DND-41 (cell line): ENCODE measurements at regions not wholly inside any gene's neighbourhood (a gene's known extent, or its start where the extent isn't known, plus 50 kb on each side); places are given as distances from the start of the nearest gene placed in this dataset.

ENCODE experiments used
- ATAC-seq: fragments of 200-7000 bp; cut with Tn5 transposase; 3 replicates; pipeline ENCODE4 v1.9.1; 2021; ENCODE audit warnings: low read depth; ENCODE audit not compliant: insufficient read depth
- DNase-seq: peaks from one replicate; pipeline ENCODE4 v3.0.0-alpha.2; 2020
- H2AFZ ChIP-seq: 2 replicates; pipeline ENCODE4 v1.6.0; 2012; ENCODE audit warnings: low read depth, low read length
- H3K27ac ChIP-seq: 2 replicates; pipeline ENCODE4 v1.5.1; 2012; ENCODE audit warnings: low read length, inconsistent platforms
- H3K27me3 ChIP-seq: fragments of 200-600 bp; sonication (generic); 2 replicates; pipeline ENCODE4 v1.6.0; 2012; ENCODE audit warnings: low read length, mild to moderate bottlenecking, inconsistent platforms; ENCODE audit not compliant: insufficient read depth, poor library complexity
- H3K36me3 ChIP-seq: 2 replicates; pipeline ENCODE4 v1.5.1; 2012; ENCODE audit warnings: low read length, inconsistent platforms; ENCODE audit not compliant: insufficient read depth
- H3K4me1 ChIP-seq: 2 replicates; pipeline ENCODE4 v1.5.1; 2012; ENCODE audit warnings: mild to moderate bottlenecking, low read length; ENCODE audit not compliant: insufficient read depth
- H3K4me2 ChIP-seq: 2 replicates; pipeline ENCODE4 v1.6.0; 2012; ENCODE audit warnings: mild to moderate bottlenecking, moderate library complexity, low read length, inconsistent platforms; ENCODE audit not compliant: insufficient read depth
- H3K4me3 ChIP-seq, 2 experiments: fragments of 200-600 bp in 1 of 2; shearing (Covaris generic) in 1 of 2; 2 replicates each; pipeline ENCODE4 v1.5.1; 2012 to 2016; ENCODE audit warnings: inconsistent platforms in 2 of 2, low read length in 2 of 2, mild to moderate bottlenecking in 2 of 2, low read depth in 1 of 2, moderate library complexity in 1 of 2
- H3K79me2 ChIP-seq: 2 replicates; pipeline ENCODE4 v1.6.0; 2012; ENCODE audit warnings: low read length, inconsistent platforms; ENCODE audit not compliant: insufficient read depth
- H3K9ac ChIP-seq: 2 replicates; pipeline ENCODE4 v1.6.0; 2012; ENCODE audit warnings: low read depth, mild to moderate bottlenecking, inconsistent platforms, low read length, moderate library complexity
- H3K9me3 ChIP-seq: 2 replicates; pipeline ENCODE4 v1.5.1; 2012; ENCODE audit warnings: low read length, moderate library complexity, mild to moderate bottlenecking, inconsistent platforms; ENCODE audit not compliant: insufficient read depth, severe bottlenecking
- H4K20me1 ChIP-seq: 2 replicates; pipeline ENCODE4 v1.6.0; 2012; ENCODE audit warnings: low read length; ENCODE audit not compliant: insufficient read depth
- CTCF ChIP-seq: IDR thresholded peaks from 2 replicates; pipeline ENCODE4 v1.5.1; 2012; ENCODE audit warnings: borderline replicate concordance, low read length, moderate library complexity, mild to moderate bottlenecking; ENCODE audit not compliant: poor library complexity, severe bottlenecking; ENCODE audit errors: extremely low read depth
- EZH2 ChIP-seq: IDR thresholded peaks from 3 replicates; pipeline ENCODE4 v1.6.1; 2012; ENCODE audit warnings: borderline replicate concordance, low read depth, mild to moderate bottlenecking, moderate library complexity, low read length, inconsistent platforms; ENCODE audit not compliant: severe bottlenecking

- H3K4me1 ChIP-seq = no peaks in the 10 kb centered on the region
- H3K27ac ChIP-seq = no peak overlapping the region
- no peak overlapping the region for H3K9ac ChIP-seq
- ATAC-seq (no peak), DNase-seq (no peak)
- no peak for TF ChIP-seq EZH2
- no peak for TF ChIP-seq CTCF
- no peaks in the 10 kb centered on the region for H4K20me1 ChIP-seq
- no peaks in the 10 kb centered on the region for H3K79me2 ChIP-seq
- H3K4me2 ChIP-seq = no peak overlapping the region
- no peak overlapping the region for H3K4me3 ChIP-seq
- H3K36me3 ChIP-seq = no peaks in the 10 kb centered on the region
- no peak overlapping the region for H2AFZ ChIP-seq
- no peaks in the 10 kb centered on the region for H3K27me3 ChIP-seq
- H3K9me3 ChIP-seq = no peaks in the 10 kb centered on the region
These were observed 246.9 kb upstream of the KCNJ16 start for GRCh38 chr17:69828087-69828486.

GRCh38 chr17:69834494-69834893 lies 240.5 kb upstream of the KCNJ16 start:
- Histone ChIP-seq H3K9me3 (no peaks in the 10 kb centered on the region), H3K4me2 (no peak overlapping the region), H3K4me1 (no peaks in the 10 kb centered on the region), H3K4me3 (no peak overlapping the region), H3K27me3 (no peaks in the 10 kb centered on the region), H2AFZ (no peak overlapping the region), H3K36me3 (no peaks in the 10 kb centered on the region), H4K20me1 (no peaks in the 10 kb centered on the region), H3K9ac (no peak overlapping the region), H3K79me2 (no peaks in the 10 kb centered on the region), H3K27ac (no peak overlapping the region)
- DNase-seq (no peak), ATAC-seq (no peak)
- TF ChIP-seq EZH2 (no peak), CTCF (no peak)

GRCh38 chr17:69851736-69852135 lies 223.3 kb upstream of the KCNJ16 start:
- Histone ChIP-seq H3K36me3 (no peaks in the 10 kb centered on the region), H3K27ac (no peak overlapping the region), H3K4me2 (no peak overlapping the region), H3K4me1 (no peaks in the 10 kb centered on the region), H3K9me3 (no peaks in the 10 kb centered on the region), H3K9ac (no peak overlapping the region), H3K79me2 (no peaks in the 10 kb centered on the region), H3K27me3 (no peaks in the 10 kb centered on the region), H4K20me1 (no peaks in the 10 kb centered on the region), H3K4me3 (no peak overlapping the region), H2AFZ (no peak overlapping the region)
- no peak for TF ChIP-seq CTCF
- no peak for TF ChIP-seq EZH2
- ATAC-seq (no peak), DNase-seq (no peak)
